ENCODE measurements at regions not wholly inside any gene's neighbourhood (a gene's known extent, or its start where the extent isn't known, plus 50 kb on each side); places are given as distances from the start of the nearest gene placed in this dataset.

GRCh38 chr13:50082426-50083281, 67.4 kb downstream of the KCNRG start:
- H3K4me3 ChIP-seq (replicated peaks; ENCODE audit: low read depth, low read length), result peak overlapping the region; percentile 74
- no peak for TF ChIP-seq CTCF (IDR thresholded peaks at IDR 0.05; ENCODE audit: low read depth, low read length, missing control alignments)
- peak; percentile 63 for DNase-seq (ENCODE audit: extremely low read depth, low read depth)

GRCh38 chr13:50085063-50085462, 69.8 kb downstream of the KCNRG start:
- no peak for DNase-seq (ENCODE audit: extremely low read depth, low read depth)
- peak; percentile 32 for TF ChIP-seq CTCF (IDR thresholded peaks at IDR 0.05; ENCODE audit: low read depth, low read length, missing control alignments)
- H3K4me3 ChIP-seq (replicated peaks; ENCODE audit: low read depth, low read length), result peak overlapping the region; percentile 74; the same call in 1 of the 2 replicates

- no peak for DNase-seq (ENCODE audit: extremely low read depth, low read depth)
- no peak overlapping the region for H3K4me3 ChIP-seq (replicated peaks; ENCODE audit: low read depth, low read length)
- TF ChIP-seq CTCF (IDR thresholded peaks at IDR 0.05; ENCODE audit: low read depth, low read length, missing control alignments), result no peak
Observed at GRCh38 chr13:50089633-50090032, 74.4 kb downstream of the KCNRG start.

- H3K4me3 ChIP-seq (replicated peaks; ENCODE audit: low read depth, low read length), result no peak overlapping the region
- TF ChIP-seq CTCF (IDR thresholded peaks at IDR 0.05; ENCODE audit: low read depth, low read length, missing control alignments), result no peak
- DNase-seq (ENCODE audit: extremely low read depth, low read depth), result no peak
Observed at GRCh38 chr13:50090211-50090610, 75.0 kb downstream of the KCNRG start.

- H3K4me3 ChIP-seq (replicated peaks; ENCODE audit: low read depth, low read length), result no peak overlapping the region
- no peak for TF ChIP-seq CTCF (IDR thresholded peaks at IDR 0.05; ENCODE audit: low read depth, low read length, missing control alignments)
- no peak for DNase-seq (ENCODE audit: extremely low read depth, low read depth)
Observed at GRCh38 chr13:50094615-50095293, 79.5 kb downstream of the KCNRG start.

- H3K4me3 ChIP-seq (replicated peaks; ENCODE audit: low read depth, low read length), result no peak overlapping the region
- no peak for TF ChIP-seq CTCF (IDR thresholded peaks at IDR 0.05; ENCODE audit: low read depth, low read length, missing control alignments)
- no peak for DNase-seq (ENCODE audit: extremely low read depth, low read depth)
Observed at GRCh38 chr13:50098693-50099092, 83.4 kb downstream of the KCNRG start.
